ENCODE measurements at regions not wholly inside any gene's neighbourhood (a gene's known extent, or its start where the extent isn't known, plus 50 kb on each side); places are given as distances from the start of the nearest gene placed in this dataset.

GRCh38 chr16:5653041-5653440 lies 555.4 kb upstream of the EEF2KMT start:
- intact Hi-C loops (cut with DNase I): no loop called here
- no peak for DNase-seq (ENCODE audit: low spot score)

- no peak for DNase-seq (ENCODE audit: low spot score)
- intact Hi-C loops (cut with DNase I): no loop called here
These were observed 552.5 kb upstream of the EEF2KMT start for GRCh38 chr16:5649762-5650743.

GRCh38 chr16:5647051-5647450 lies 549.5 kb upstream of the EEF2KMT start:
- intact Hi-C loops (cut with DNase I): no loop called here
- DNase-seq (ENCODE audit: low spot score): no peak

DNA sequence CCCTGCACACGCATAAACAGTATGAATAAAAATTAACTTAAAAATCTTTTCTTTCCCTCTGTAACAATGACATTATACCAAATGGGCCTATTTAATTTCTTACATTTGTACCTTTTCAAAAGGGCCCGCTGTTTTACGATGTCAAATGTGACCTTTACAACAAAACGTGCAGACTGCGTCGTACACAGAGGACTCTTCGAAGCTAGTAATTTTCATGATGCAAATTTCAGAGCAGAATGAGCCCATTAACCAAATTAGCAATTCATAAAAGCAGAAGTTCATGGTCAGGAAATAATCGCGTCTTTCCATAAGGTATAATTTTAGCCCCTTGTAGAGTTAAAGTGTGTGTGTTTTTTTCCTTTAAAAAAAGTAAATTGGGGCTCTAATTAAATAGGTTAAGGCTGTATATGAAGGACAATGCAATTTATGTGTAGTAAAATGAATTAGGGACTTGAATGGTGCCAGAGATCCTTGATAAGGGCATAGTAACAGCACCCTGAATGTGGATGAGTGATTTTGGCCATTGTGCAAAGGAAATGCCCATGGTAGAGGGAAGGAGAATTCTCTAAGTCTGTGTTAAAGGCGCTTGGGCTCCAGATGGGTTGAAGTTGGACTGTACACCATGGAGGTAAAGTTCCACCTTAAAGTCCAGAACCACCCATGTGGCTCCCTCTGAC lies 546.4 kb upstream of the EEF2KMT start:
- DNase-seq (ENCODE audit: low spot score): no peak

DNA sequence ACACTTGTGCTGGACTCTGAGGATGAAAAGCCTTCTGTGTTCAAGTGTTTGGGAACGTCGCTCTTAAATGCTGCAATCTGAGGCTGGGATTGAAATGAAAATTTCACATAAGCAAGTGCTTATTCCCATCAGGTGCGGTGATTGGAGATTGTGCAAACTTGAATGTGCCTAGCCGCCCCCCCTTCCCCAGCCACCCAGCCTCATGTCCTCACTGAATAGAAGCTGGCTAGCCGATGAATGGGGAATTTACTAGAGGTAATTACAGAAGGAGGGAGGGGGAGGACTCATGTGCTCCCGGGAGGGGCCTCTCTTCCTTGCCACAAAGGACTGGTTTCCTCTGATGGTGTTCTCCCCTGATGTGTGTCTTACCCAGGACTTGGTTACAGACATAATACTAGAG lies 544.8 kb upstream of the EEF2KMT start:
- no peak for DNase-seq (ENCODE audit: low spot score)
- intact Hi-C loops (cut with DNase I): no loop called here

More for the DNA sequence above, 546.4 kb upstream of the EEF2KMT start:
- intact Hi-C loops (cut with DNase I): no loop called here

- DNase-seq (ENCODE audit: low spot score): no peak
- intact Hi-C loops (cut with DNase I): no loop called here
These were observed 544.4 kb upstream of the EEF2KMT start for GRCh38 chr16:5642011-5642410.

GRCh38 chr16:5640883-5641282 lies 543.3 kb upstream of the EEF2KMT start:
- no peak for DNase-seq (ENCODE audit: low spot score)
- intact Hi-C loops (cut with DNase I): no loop called here

DNA sequence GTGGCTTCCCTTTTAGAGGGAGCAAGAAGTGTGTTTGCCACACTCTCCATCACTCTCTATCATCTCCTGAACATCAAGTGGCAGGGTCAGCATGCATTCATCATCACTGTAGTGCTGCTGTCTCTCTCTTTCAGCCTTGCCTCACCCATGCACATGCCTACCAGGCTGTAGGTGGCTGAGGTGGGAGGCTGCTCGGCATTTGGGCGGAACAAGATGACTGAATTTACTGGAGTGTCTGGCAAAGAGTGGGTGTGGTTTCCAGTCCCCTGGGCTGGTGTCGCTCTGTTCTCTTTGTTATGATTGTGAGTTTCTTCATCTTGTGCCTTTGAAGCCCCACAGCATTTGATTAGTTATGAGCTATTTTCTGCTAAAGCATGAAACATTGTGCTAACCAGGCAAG lies 541.9 kb upstream of the EEF2KMT start:
- intact Hi-C loops (cut with DNase I): no loop called here
- DNase-seq (ENCODE audit: low spot score): no peak

DNA sequence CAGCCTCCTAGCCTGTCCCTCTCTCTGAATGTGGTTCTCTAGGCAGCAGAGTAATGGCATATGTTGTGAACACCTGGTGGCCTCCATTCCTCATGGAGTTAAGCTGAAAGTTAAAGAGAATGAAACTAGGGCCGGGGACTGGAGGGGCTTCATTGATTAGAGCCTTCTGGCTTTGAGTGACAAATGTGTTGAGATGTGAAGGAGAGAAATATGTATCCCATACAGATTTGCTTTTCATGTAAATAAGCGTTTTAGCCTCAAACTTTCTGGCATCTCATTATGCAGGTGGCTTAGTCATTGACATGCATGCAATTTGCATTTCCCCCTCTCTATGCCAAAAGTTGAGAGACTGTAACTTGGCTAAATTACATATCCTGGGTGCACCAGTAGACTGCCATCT lies 537.7 kb upstream of the EEF2KMT start:
- DNase-seq (ENCODE audit: low spot score): no peak
- intact Hi-C loops (cut with DNase I): no loop called here

GRCh38 chr16:5634666-5635180 lies 537.1 kb upstream of the EEF2KMT start:
- DNase-seq (ENCODE audit: low spot score): no peak
- intact Hi-C loops (cut with DNase I): no loop called here

DNA sequence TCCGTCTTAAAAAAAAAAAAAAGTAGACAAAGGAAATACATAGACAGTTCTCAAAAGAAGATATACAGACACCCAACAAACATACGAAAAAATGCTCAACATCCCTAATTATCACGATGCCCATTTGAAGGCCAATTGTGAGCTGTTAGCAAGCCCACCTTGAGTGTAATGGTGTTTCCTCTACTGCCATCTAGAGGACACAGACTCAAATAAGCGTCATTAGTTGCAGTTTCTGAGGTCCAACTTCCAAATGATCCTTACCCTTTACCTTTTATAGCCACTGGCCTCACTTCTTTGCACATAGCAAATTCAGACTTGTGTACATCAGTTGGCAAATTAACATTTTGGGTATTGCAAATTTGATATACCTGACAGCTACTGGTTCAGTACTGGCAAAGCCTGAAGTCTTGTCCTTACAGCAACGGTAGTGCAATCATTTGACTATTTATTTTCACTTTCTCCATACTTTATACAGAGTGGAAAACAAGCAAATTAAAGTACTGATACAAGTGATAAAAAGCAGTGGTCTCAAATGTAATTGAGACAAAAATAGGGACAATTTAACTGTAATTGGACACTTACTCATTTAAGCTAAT lies 536.3 kb upstream of the EEF2KMT start:
- intact Hi-C loops (cut with DNase I): no loop called here
- DNase-seq (ENCODE audit: low spot score): no peak

DNA sequence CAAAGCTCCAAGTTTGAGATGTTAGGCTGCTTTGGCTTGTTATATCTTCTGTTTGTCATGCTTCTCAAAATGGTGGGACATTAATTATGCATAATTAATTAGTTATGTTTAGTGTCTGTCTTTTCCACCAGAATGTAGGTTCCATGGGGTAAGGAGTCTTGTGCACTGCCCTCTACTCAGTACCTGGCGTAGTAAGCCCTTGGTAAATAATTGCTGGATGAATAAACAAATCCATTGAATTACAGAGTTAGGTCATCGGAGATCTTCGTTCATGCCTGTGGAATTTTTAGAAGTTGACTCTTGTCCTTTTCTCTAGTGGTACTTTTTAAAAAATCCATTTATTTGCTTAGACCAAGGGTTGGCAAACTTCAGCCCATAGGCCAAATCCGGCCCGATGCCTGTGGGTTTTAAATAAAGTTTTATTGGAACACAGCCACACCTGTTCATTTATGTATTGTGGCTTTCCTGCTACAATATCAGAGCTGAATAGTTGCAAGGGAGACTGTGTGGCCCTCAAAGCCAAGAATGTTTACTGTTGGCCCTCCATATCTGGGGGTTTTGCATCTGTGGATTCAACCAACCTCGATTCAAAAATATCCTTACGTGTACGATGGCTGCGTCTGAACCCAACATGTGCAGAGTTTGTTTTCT lies 524.8 kb upstream of the EEF2KMT start:
- intact Hi-C loops (cut with DNase I): no loop called here
- DNase-seq (ENCODE audit: low spot score): no peak

DNA sequence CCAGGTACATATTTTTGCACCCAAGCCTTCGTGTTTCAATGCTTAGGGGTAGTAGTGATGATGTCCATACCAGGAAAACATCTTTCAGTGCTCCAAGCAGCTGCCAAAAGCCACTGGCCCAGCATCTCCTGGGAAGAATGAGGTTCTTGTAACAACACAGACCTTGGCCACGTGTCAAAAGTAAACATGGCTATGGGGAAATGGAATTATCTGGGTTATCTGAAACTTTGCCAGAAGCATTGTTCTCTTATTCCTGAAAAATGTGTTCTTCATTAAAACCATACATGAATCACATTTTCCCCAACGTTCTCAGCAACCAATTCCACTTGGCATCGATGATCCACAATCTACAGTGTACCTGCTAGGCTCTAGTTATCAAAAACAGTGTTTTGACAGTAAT lies 524.2 kb upstream of the EEF2KMT start:
- no peak for DNase-seq (ENCODE audit: low spot score)
- intact Hi-C loops (cut with DNase I): no loop called here

DNA sequence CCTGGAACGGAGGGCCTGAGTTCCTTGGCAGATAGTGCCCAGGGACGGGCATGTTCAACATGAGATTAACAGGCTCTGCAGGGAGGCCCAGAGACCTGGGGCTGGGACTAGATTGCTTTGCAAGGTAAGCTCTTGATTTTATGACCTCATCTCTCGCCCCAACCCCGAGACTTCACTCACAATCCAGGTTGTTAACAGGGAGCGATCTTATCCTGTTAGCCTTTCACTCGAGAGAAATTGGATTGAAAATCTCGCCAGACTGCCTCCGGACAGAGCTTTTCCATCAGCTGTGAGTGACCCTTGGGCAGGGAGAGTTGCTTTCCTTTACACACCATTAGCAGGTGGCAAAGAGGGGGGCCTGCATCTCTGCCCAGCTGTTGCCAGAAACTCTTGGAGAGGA lies 521.7 kb upstream of the EEF2KMT start:
- DNase-seq (ENCODE audit: low spot score): no peak
- intact Hi-C loops (cut with DNase I): loop anchor here (10.0 kb wide), 1 partner anchor 385 kb away; no protein-coding TSS in a partner anchor

GRCh38 chr16:5616841-5617240 lies 519.2 kb upstream of the EEF2KMT start:
- intact Hi-C loops (cut with DNase I): loop anchor here (10.0 kb wide), 1 partner anchor 382 kb away; no protein-coding TSS in a partner anchor
- no peak for DNase-seq (ENCODE audit: low spot score)

- intact Hi-C loops (cut with DNase I): loop anchor here (10.0 kb wide), 1 partner anchor 381 kb away; no protein-coding TSS in a partner anchor
- DNase-seq (ENCODE audit: low spot score): no peak
These were observed 518.5 kb upstream of the EEF2KMT start for GRCh38 chr16:5615868-5616642.

DNA sequence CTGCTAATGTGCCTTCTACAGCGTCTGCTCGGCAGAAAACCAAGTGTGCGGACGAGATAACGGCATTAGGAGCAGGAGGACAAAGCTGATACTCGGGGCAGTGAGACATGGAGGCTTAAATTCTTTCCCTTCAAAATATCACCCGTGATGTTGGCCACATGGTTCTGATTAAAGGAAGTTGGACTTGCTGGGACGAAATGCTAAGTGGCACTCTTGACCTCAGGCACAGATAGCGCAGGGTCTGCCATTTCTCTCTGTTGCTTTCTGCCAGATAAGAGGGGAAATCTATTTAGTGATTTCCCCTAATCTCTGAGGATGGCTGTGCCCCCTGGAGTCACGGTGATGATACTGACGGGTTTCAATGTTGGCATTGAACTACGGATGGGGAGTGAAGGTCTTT lies 509.6 kb upstream of the EEF2KMT start:
- intact Hi-C loops (cut with DNase I): loop anchor here (10.0 kb wide), 1 partner anchor 102 kb away; no protein-coding TSS in a partner anchor
- no peak for DNase-seq (ENCODE audit: low spot score)

- no peak for DNase-seq (ENCODE audit: low spot score)
These were observed 507.8 kb upstream of the EEF2KMT start for GRCh38 chr16:5605404-5605803.

DNA sequence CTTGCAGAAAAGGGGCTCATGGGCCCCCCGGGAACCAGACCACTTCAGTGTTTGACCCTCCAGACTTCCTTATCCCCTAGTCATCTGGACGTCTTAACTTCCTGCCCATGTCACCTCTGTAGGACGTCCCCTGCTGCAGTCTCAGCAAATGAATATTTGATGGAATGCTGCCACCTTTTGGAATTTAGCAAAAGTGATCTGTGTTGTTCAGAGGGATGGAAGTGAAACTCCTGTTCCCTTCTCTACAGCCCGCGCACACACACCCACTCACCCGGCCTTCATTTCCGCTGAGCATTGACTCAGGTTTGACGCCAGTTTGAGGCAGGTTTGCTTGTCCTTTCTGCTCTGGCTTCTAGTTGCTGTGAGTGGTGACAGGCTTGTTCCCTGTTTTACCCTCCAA lies 507.2 kb upstream of the EEF2KMT start:
- DNase-seq (ENCODE audit: low spot score): no peak
- intact Hi-C loops (cut with DNase I): loop anchor here (10.0 kb wide), 1 partner anchor 100 kb away; no protein-coding TSS in a partner anchor

More at GRCh38 chr16:5605404-5605803, 507.8 kb upstream of the EEF2KMT start:
- intact Hi-C loops (cut with DNase I): loop anchor here (10.0 kb wide), 1 partner anchor 101 kb away; no protein-coding TSS in a partner anchor

Data from cardiac septum (tissue), 1 donor.